EH (cell line): ENCODE measurements at regions not wholly inside any gene's neighbourhood (a gene's known extent, or its start where the extent isn't known, plus 50 kb on each side); places are given as distances from the start of the nearest gene placed in this dataset.
A peak's percentile ranks its signal among the peaks of the same experiment; 100 is the strongest.

Experiments
- DNase-seq: peaks from one replicate; pipeline ENCODE4 v3.0.0-alpha.2; 2015; ENCODE audit warnings: low read depth

GRCh38 chr16:64823481-64824075, 298.3 kb downstream of the CDH11 start:
- DNase-seq, result peak; percentile 18

- no peak for DNase-seq
Measured at GRCh38 chr16:64809876-64810629, 311.8 kb downstream of the CDH11 start.

- DNase-seq, result no peak
Measured at GRCh38 chr16:64808474-64808873, 313.4 kb downstream of the CDH11 start.

DNA sequence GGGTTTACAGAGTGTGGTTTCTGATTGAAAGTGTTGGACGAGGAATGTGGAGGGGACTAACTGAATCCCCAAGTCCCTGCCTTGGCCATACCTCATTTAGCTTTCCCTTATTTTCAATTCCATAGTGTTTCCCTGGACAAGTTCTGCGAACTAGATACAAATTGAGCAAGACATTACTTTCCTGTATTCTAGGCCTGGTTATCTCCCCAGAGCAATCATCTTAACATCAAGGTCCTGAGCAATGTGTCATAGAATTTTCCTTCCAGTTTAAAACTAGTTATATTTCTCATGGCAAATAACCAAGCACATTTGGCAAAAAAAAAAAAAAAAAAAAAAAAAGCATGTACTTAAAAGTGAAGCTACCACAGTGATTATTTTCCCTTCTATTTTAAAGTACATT, 330.1 kb downstream of the CDH11 start:
- peak; percentile 69 for DNase-seq

DNA sequence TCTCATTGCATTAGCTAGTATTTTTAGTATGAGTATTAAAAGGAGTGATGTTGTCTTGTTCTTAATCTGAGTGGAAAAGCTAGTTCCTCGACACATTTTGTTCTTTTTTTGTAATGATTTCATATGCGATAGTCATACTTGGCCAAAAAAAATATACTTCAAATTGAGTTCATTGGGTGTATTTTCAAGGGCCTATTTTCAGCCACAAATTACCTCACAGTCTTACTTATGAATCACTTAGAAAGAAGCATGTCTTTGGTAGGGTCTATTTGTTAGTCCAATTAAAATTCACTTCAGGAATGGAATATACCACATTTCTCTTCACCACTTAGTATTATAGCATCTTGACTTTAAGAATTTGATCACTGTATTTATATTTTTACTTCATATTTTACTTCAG, 337.2 kb downstream of the CDH11 start:
- DNase-seq, result peak; percentile 3

GRCh38 chr16:64782484-64782883, 339.4 kb downstream of the CDH11 start:
- DNase-seq, result no peak

DNA sequence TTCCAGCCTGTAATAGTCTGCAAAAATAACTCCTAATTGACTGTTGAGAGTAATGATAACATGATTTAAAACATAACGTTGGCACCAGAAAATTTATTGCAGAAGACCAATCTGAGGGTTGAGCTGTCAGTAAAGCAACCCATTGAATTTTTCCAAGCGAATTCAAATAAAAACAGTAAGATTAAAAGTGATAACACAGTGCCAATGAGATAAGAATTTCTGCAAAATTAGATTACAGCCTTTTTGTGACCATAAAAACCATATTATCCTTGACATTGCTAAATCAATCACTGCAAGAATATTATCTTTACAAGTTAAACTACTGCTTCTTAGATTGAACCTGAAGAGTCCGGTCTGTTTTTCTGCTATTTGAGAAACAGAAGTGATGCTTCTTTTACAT, 341.4 kb downstream of the CDH11 start:
- no peak for DNase-seq

DNA sequence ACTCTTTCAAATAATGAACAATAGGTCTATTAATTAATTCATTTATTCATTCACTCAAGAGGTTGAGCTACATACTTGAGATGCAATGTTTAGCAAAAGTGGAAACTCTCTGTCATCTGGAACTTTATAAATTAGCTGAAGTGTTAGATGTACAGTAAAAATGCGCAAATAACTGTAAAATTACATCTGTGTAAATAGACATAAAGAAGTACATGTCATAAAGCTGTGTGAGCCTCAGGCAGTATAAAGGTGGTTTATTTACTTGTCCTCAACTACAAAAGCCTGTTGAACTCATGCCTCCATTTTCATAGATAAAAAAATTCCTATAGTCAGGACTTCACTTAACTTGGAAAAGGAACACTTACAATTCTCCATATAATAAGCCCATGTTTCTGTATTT, 343.1 kb downstream of the CDH11 start:
- no peak for DNase-seq

DNA sequence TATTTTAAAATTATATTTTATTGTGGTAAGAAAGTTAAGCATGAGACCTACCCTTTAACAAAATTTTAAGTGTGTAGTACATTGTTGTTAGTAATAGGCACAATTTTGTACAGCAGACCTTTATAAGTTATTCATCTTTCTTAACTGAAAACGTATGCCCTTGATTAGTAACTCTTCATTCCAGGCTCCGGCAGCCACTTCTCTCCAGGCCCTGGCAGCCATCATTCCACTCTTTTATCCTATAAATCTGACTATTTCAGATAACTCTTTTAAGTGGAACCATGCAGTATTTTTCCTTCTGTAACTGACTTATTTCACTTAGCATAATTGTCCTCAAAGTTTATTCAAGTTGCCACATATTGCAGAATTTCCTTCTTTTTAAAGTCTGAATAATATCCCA, 348.2 kb downstream of the CDH11 start:
- peak; percentile 18 for DNase-seq

DNA sequence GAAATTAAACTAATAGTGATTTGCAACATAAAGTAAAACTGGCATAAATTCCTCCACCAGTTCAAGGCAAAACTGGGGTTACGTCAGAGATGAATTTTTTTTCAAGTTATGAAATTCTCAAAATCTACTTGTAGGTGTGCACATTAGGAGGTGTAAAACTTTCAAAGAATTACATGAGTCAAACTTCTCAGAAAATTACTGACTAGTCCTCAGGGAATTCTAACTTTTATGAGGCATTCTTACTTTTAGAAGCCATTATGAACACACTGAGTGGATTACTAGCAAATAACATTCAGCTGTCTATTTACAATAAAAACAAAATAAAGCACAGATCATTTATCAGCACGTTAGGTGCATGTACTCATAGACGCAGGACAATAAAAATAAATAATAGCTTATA, 348.7 kb downstream of the CDH11 start:
- peak; percentile 43 for DNase-seq

DNA sequence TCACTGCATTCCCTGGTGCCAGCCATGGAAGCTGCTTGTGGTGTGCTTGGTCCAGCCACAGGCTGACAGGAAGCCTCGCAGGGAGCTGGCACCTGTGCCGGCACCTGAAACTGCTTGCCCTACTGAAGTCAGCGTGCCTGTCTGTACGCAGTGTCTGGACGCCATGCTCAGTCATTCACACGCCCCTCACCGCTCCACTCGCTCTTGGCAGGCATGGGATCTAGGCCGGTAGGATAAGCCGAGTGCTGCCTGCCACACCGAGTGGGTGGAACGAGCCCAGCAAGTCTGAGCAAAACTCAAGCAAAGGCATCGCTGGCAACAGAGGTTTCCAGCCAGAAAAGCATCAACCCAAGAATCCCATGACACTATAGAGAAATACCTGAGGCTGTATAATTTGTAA, 350.6 kb downstream of the CDH11 start:
- no peak for DNase-seq

DNA sequence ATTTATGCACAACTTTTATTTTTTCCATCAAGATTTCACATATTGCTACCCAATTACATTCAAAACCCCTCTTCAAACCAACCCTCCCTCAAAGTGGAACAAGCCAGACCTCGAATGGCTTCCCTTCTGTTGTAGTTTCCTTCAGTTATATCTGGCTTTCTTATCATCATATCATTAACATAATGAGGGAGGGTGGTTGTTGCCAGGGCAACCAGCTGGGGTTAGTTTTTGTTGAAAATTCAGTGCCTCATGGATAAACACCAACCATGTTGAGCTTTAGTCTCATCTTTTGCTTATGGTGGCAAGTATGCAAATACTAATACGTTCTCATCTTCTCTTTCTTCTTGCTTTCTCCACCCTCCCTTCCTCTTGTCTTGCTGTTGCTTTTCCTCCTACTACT, 359.7 kb downstream of the CDH11 start:
- DNase-seq, result no peak

- peak; percentile 63 for DNase-seq
Measured at GRCh38 chr16:64754279-64754678, 367.6 kb downstream of the CDH11 start.

DNA sequence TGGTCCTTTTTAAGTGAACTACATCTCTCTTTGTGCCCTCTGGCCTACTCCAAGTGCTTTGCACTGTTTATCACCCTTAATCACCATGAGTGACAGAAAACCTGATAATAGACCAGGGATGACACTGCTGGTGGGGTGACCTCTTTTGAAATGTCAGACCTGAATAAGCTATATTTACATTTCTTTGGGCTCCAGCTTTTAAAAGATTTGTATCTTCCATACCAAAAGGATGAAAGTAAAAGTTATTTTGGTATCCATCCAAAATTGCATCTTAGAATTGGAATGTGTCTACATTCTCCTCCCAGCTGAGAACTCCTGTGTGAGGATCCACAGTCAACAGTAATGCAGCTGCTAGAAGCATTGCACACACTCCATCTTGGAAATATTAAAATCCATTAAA, 370.0 kb downstream of the CDH11 start:
- DNase-seq, result peak; percentile 96

- no peak for DNase-seq
Measured at GRCh38 chr16:64749346-64749745, 372.5 kb downstream of the CDH11 start.

DNA sequence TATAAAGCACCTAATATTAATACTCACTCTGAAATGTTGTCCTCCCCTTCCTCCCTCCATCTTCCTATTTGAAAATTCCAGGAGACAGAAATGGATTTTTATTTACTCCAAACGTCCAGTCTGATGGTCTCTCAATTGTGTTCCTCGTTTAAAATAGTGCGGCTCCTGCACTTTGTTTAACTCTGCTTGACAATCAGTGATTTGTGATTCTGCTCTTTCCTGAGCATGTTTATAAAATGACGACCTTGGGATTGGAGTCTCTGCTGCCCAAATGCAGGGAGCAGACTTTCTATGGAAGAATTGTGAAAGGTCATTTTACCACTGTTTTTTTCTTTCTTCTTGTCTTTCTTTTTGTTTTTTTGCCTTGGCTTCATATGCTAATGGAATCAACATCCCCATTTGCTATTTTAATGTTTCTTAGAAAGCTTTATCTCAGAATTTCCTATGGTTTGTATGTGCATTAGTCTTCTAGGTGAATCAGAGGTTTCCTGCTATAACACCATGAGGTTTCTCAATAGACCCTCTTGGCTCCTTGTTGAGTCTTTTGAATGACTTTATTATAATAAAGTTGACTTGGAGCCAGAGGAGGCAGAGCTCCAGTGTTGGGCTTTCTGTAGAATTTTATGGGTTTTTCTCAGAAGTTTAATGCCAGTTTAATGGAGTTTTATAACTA, 376.5 kb downstream of the CDH11 start:
- no peak for DNase-seq

- no peak for DNase-seq
Measured at GRCh38 chr16:64742455-64743223, 379.2 kb downstream of the CDH11 start.

GRCh38 chr16:64740261-64740660, 381.6 kb downstream of the CDH11 start:
- DNase-seq, result no peak

- DNase-seq, result peak; percentile 89
Measured at GRCh38 chr16:64738321-64738960, 383.4 kb downstream of the CDH11 start.

DNA sequence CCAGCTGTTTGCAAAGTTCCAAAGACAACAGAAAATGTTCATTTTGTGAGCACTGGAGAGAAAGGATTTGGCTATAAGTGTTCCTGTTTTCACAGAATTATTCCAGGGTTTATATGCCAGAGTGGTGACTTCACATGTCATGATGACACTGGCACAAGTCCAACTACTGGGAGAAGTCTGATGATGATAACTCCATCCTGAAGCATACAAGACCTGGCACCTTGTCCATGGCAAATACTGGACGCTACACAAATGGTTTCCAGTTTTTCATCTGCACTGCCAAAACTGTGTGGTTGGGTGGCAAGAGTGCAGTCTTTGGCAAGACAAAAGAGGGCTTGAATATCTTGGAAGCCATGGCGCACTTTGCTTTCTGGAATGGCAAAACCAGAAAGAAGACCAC, 385.0 kb downstream of the CDH11 start:
- peak; percentile 29 for DNase-seq

GRCh38 chr16:64731891-64732290, 390.0 kb downstream of the CDH11 start:
- no peak for DNase-seq

- DNase-seq, result no peak
Measured at GRCh38 chr16:64730261-64730660, 391.6 kb downstream of the CDH11 start.
